RWPE1 (cell line): ENCODE measurements at regions not wholly inside any gene's neighbourhood (a gene's known extent, or its start where the extent isn't known, plus 50 kb on each side); places are given as distances from the start of the nearest gene placed in this dataset.

Experiments
- CTCF ChIA-PET: fragments of 350-600 bp; sonication (Branson Sonifier 250); formaldehyde crosslinking; extraction: SDS; loops from one replicate; lab custom pipeline; 2021; lab: Yijun Ruan, JAX
- POLR2A ChIA-PET: fragments of 400-600 bp; formaldehyde crosslinking; extraction: SDS; loops from one replicate; lab custom pipeline; 2020; ENCODE audit warnings: antibody characterized with exemption; ENCODE audit not compliant: low non-redundant PET; lab: Yijun Ruan, JAX
- DNase-seq: peaks from one replicate; pipeline ENCODE4 v3.0.0; 2012; ENCODE audit warnings: low spot score
- H3K27ac ChIP-seq: fragments of 450-650 bp; 2 replicates; pipeline ENCODE4 v1.5.1; 2017
- TF ChIP-seq, protein P1 (sequence below): fragments of 450-650 bp; conservative IDR thresholded peaks from 2 replicates; pipeline ENCODE4 v1.5.1; 2017; ENCODE audit warnings: low read depth, mild to moderate bottlenecking

DNA sequence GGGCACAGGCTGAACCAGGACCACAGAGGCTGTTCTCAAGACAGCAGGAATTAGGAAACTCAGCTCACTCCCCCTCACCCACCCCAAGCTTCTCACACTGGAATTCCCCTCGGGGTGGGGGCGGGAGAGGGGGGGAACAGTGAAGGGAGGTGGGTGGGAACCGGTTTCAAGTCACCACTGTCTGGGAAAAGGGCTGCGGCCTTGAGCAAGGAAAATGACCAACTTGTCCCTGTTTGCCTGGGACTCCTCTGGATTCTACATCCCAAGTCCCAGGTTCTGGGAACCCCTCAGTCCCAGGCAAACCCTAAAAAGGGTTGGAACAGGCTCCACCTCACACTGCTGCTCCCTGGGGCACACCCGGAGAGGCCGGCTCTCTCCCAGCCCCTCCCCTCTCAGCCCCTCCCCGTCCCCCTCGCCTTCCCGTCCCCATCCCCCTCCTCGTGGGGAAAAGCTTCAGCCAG, 230.7 kb downstream of the TFAP2C start:
- no peak for DNase-seq
- ChIA-PET POLR2A (no interaction called here), CTCF (interaction anchor here (0.6 to 0.9 kb wide), 2 partner anchors 16 to 190 kb away, joined by 3 read pairs; no protein-coding TSS in a partner anchor)
- no peak overlapping the region for H3K27ac ChIP-seq
- TF ChIP-seq, protein P1, sequence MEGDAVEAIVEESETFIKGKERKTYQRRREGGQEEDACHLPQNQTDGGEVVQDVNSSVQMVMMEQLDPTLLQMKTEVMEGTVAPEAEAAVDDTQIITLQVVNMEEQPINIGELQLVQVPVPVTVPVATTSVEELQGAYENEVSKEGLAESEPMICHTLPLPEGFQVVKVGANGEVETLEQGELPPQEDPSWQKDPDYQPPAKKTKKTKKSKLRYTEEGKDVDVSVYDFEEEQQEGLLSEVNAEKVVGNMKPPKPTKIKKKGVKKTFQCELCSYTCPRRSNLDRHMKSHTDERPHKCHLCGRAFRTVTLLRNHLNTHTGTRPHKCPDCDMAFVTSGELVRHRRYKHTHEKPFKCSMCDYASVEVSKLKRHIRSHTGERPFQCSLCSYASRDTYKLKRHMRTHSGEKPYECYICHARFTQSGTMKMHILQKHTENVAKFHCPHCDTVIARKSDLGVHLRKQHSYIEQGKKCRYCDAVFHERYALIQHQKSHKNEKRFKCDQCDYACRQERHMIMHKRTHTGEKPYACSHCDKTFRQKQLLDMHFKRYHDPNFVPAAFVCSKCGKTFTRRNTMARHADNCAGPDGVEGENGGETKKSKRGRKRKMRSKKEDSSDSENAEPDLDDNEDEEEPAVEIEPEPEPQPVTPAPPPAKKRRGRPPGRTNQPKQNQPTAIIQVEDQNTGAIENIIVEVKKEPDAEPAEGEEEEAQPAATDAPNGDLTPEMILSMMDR, result no peak

GRCh38 chr20:56860413-56860812, 231.3 kb downstream of the TFAP2C start:
- CTCF ChIA-PET, result interaction anchor here (0.9 kb wide), 1 partner anchor 17 kb away, joined by 3 read pairs; no protein-coding TSS in a partner anchor

DNA sequence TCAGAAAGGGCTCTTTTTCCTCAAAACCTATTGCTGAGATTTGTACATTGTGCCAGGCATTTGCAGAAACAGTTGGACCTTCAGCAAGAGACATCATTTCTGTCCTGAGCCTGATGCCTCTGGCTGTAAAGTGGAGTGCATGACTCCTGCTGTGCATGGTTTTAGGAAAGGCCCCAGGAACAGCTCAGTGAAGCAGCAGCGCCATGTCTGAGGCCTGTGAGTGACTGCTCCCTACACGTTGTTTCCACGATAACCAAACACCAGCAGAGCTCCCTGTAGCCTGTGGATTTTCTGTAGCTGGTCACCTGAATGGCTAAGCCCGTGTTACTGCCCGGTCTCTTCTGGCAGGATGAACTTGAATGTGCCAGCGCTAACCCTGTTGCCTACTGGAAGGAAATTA, 232.5 kb downstream of the TFAP2C start:
- H3K27ac ChIP-seq, result no peak overlapping the region
- ChIA-PET CTCF (no interaction called here), POLR2A (no interaction called here)
- no peak for DNase-seq
- TF ChIP-seq, protein P1, result no peak

More at GRCh38 chr20:56860413-56860812, 231.3 kb downstream of the TFAP2C start:
- no peak for DNase-seq
- no peak overlapping the region for H3K27ac ChIP-seq
- POLR2A ChIA-PET, result no interaction called here
- TF ChIP-seq, protein P1, result no peak

- peak overlapping the region; percentile 25 for H3K27ac ChIP-seq
- ChIA-PET POLR2A (no interaction called here), CTCF (interaction anchor here (0.7 to 1.4 kb wide), 3 partner anchors 12 to 201 kb away, joined by 3 to 5 read pairs (median 4); no protein-coding TSS in a partner anchor)
- TF ChIP-seq, protein P1, result no peak
- no peak for DNase-seq
These were observed 235.9 kb downstream of the TFAP2C start for GRCh38 chr20:56865055-56865454.

GRCh38 chr20:56867128-56867527, 238.0 kb downstream of the TFAP2C start:
- no peak for DNase-seq
- ChIA-PET POLR2A (no interaction called here), CTCF (interaction anchor here (1.1 kb wide), 1 partner anchor 10 kb away, joined by 6 read pairs; no protein-coding TSS in a partner anchor)
- H3K27ac ChIP-seq, result no peak overlapping the region
- TF ChIP-seq, protein P1, result no peak

DNA sequence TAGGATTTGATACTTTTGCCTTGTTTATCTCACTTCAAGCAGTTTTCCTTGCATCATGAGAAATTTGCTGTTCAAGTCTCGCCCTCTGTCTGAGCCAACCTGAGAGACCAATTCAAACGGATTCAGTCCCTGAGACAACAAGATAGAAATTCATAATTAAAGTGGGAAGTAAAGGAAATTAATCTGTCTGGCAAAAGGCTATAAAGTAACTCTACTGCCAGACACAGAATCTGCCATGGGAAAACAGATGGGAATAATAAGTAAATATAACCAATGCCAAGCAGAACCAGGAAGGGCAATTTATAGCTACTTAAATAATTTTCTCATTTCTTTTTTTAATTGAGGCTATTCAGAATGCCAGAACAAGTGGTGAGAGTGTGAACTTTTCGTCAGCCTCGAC, 239.6 kb downstream of the TFAP2C start:
- TF ChIP-seq, protein P1, result no peak
- no peak overlapping the region for H3K27ac ChIP-seq
- ChIA-PET CTCF (interaction anchor here (1.0 kb wide), 1 partner anchor 216 kb away, joined by 3 read pairs; no protein-coding TSS in a partner anchor), POLR2A (no interaction called here)
- no peak for DNase-seq
